Keratinocyte (primary cell): ENCODE measurements at regions not wholly inside any gene's neighbourhood (a gene's known extent, or its start where the extent isn't known, plus 50 kb on each side); places are given as distances from the start of the nearest gene placed in this dataset.
"Not testable (repeated sequence)": the region's sequence is repeated elsewhere in the genome, so short reads cannot be mapped to it uniquely, and the experiment has no call there.

Experiments
- DNase-seq: peaks from one replicate; pipeline ENCODE4 v3.0.0-alpha.2; 2011; ENCODE audit warnings: low read depth, missing footprints, low spot score
- FAIRE-seq: peaks from 2 replicates; lab custom pipeline; 2011; peaks lifted over from hg19 to GRCh38; lab: Jason Lieb, UNC
- H2AFZ ChIP-seq: 2 replicates; pipeline ENCODE4 v1.6.0; 2012; ENCODE audit warnings: low read length, control low read depth, inconsistent platforms; ENCODE audit not compliant: control insufficient read depth
- H3K27ac ChIP-seq: 2 replicates; pipeline ENCODE4 v1.5.1; 2011; ENCODE audit warnings: low read length; ENCODE audit not compliant: control insufficient read depth, insufficient read depth
- H3K27me3 ChIP-seq: 3 replicates; pipeline ENCODE4 v1.6.0; 2011; ENCODE audit warnings: low read length; ENCODE audit not compliant: control insufficient read depth, insufficient read depth; ENCODE audit errors: extremely low read depth
- H3K36me3 ChIP-seq, 2 experiments: 2 replicates in 1 of 2; 3 replicates in 1 of 2; pipeline ENCODE4 v1.5.1; 2011; ENCODE audit warnings: low read length in 2 of 2, mild to moderate bottlenecking in 1 of 2; ENCODE audit not compliant: control insufficient read depth in 2 of 2, insufficient read depth in 2 of 2; ENCODE audit errors: extremely low read depth in 1 of 2
- H3K4me1 ChIP-seq: 3 replicates; pipeline ENCODE4 v1.5.1; 2011; ENCODE audit warnings: low read length; ENCODE audit not compliant: control insufficient read depth, insufficient read depth; ENCODE audit errors: extremely low read depth
- H3K4me2 ChIP-seq: 3 replicates; pipeline ENCODE4 v1.6.0; 2011; ENCODE audit warnings: low read depth, low read length; ENCODE audit not compliant: control insufficient read depth, insufficient read depth; ENCODE audit errors: extremely low read depth
- H3K4me3 ChIP-seq, 3 experiments: fragments of 200-600 bp in 1 of 3; sonication (generic) in 1 of 3; 2 replicates in 2 of 3; 3 replicates in 1 of 3; pipeline ENCODE4 v1.5.1; 2011 to 2016; ENCODE audit warnings: low read length in 3 of 3, mild to moderate bottlenecking in 3 of 3, control low read depth in 2 of 3, inconsistent platforms in 1 of 3, low read depth in 1 of 3, mixed read lengths in 1 of 3, mixed run types in 1 of 3, moderate library complexity in 1 of 3; ENCODE audit not compliant: control insufficient read depth in 2 of 3, insufficient read depth in 2 of 3; ENCODE audit errors: extremely low read depth in 1 of 3
- H3K79me2 ChIP-seq: 2 replicates; pipeline ENCODE4 v1.6.0; 2012; ENCODE audit warnings: low read length; ENCODE audit not compliant: control insufficient read depth, insufficient read depth
- H3K9ac ChIP-seq: 3 replicates; pipeline ENCODE4 v1.6.0; 2011; ENCODE audit warnings: low read length; ENCODE audit not compliant: control insufficient read depth, insufficient read depth; ENCODE audit errors: extremely low read depth
- H3K9me1 ChIP-seq: 3 replicates; pipeline ENCODE4 v1.6.0; 2011; ENCODE audit warnings: low read length; ENCODE audit not compliant: control insufficient read depth, insufficient read depth; ENCODE audit errors: extremely low read depth
- H3K9me3 ChIP-seq: 2 replicates; pipeline ENCODE4 v1.5.1; 2012; ENCODE audit warnings: low read depth, low read length; ENCODE audit not compliant: control insufficient read depth
- H4K20me1 ChIP-seq: 3 replicates; pipeline ENCODE4 v1.6.0; 2011; ENCODE audit warnings: low read length; ENCODE audit not compliant: control insufficient read depth, insufficient read depth; ENCODE audit errors: extremely low read depth
- EZH2 ChIP-seq: IDR thresholded peaks from one replicate; pipeline ENCODE4 v1.6.1; 2012; ENCODE audit warnings: inconsistent platforms, mild to moderate bottlenecking, low read length, moderate library complexity
- dilution Hi-C: fragments of 300-500 bp; cut with MboI; formaldehyde crosslinking; loops from one replicate; pipeline ENCODE4 v1.7.0; 2020; ENCODE audit warnings: low sequenced_read_pairs; ENCODE audit not compliant: extremely low pct_ligation_motif_present
- TF ChIP-seq, protein P1 (sequence below), 3 experiments: IDR thresholded peaks in 1 of 3; conservative IDR thresholded peaks in 1 of 3; optimal IDR thresholded peaks in 1 of 3; 2 replicates in 2 of 3; 3 replicates in 1 of 3; pipeline versions ENCODE3 to v1.5.1; 2011; ENCODE audit warnings: low read length in 3 of 3, mild to moderate bottlenecking in 3 of 3, moderate library complexity in 2 of 3, control low read depth in 1 of 3, inconsistent platforms in 1 of 3; ENCODE audit not compliant: insufficient read depth in 2 of 3; ENCODE audit errors: extremely low read depth in 1 of 3

DNA sequence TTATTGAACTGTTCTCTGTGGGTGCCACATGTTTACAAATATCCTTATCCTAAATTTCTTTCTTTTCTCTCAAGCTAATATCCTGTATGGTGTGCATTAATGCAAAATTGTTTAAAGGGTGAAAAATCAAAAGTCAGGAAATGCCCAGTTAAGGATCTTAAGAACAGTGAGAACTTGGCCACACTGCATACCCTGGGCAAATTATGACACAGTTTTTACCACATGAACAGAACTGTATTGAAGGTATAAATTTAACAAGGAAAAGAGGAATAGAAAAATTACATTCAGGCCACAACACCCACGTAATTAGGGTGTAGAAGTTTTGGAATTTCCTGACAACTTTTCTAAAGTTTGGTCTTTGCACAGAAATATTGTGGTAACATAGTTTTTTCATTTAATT is 94.4 kb upstream of the HCCS start:
- no peak overlapping the region for H3K27ac ChIP-seq
- dilution Hi-C loops, result no loop called here
- FAIRE-seq (no peak), DNase-seq (no peak)
- no peaks in the 10 kb centered on the region for H3K27me3 ChIP-seq
- no peaks in the 10 kb centered on the region for H4K20me1 ChIP-seq
- H3K9ac ChIP-seq, result no peak overlapping the region
- no peak overlapping the region for H3K4me3 ChIP-seq
- no peaks in the 10 kb centered on the region for H3K9me1 ChIP-seq
- H3K4me1 ChIP-seq, result no peaks in the 10 kb centered on the region
- no peaks in the 10 kb centered on the region for H3K79me2 ChIP-seq
- H2AFZ ChIP-seq, result no peak overlapping the region
- H3K36me3 ChIP-seq, result no peaks in the 10 kb centered on the region
- H3K4me2 ChIP-seq, result no peak overlapping the region
- H3K9me3 ChIP-seq, result no peaks in the 10 kb centered on the region
- no peak for TF ChIP-seq EZH2
- TF ChIP-seq, protein P1, sequence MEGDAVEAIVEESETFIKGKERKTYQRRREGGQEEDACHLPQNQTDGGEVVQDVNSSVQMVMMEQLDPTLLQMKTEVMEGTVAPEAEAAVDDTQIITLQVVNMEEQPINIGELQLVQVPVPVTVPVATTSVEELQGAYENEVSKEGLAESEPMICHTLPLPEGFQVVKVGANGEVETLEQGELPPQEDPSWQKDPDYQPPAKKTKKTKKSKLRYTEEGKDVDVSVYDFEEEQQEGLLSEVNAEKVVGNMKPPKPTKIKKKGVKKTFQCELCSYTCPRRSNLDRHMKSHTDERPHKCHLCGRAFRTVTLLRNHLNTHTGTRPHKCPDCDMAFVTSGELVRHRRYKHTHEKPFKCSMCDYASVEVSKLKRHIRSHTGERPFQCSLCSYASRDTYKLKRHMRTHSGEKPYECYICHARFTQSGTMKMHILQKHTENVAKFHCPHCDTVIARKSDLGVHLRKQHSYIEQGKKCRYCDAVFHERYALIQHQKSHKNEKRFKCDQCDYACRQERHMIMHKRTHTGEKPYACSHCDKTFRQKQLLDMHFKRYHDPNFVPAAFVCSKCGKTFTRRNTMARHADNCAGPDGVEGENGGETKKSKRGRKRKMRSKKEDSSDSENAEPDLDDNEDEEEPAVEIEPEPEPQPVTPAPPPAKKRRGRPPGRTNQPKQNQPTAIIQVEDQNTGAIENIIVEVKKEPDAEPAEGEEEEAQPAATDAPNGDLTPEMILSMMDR (optimal IDR thresholded peaks at IDR 0.05 in 1 of 3, IDR thresholded peaks at IDR 0.05 in 1 of 3, conservative IDR thresholded peaks at IDR 0.05 in 1 of 3; ENCODE audit: extremely low read depth in 1 of 3, insufficient read depth in 2 of 3, low read length in 3 of 3), result no peak

DNA sequence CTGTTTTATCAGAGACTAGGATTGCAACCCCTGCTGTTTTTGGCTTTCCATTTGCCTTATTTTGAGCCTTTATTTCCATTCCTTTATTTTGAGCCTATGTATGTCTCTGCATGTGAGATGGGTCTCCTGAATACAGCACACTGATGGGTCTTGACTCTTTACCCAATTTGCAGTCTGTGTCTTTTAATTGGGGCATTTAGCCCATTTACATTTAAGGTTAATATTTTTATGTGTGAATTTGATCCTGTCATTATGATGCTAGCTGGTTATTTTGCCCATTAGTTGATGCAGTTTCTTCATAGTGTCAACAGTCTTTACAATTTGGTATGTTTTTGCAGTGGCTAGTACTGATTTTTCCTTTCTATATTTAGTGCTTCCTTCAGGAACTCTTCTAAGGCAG is 88.5 kb upstream of the HCCS start:
- H4K20me1 ChIP-seq, H3K36me3 ChIP-seq, H2AFZ ChIP-seq, H3K79me2 ChIP-seq, H3K9me1 ChIP-seq, H3K4me2 ChIP-seq, H3K27me3 ChIP-seq, H3K4me1 ChIP-seq, DNase-seq, FAIRE-seq, H3K4me3 ChIP-seq, H3K9ac ChIP-seq, H3K9me3 ChIP-seq, dilution Hi-C loops, H3K27ac ChIP-seq: not testable (repeated sequence)

DNA sequence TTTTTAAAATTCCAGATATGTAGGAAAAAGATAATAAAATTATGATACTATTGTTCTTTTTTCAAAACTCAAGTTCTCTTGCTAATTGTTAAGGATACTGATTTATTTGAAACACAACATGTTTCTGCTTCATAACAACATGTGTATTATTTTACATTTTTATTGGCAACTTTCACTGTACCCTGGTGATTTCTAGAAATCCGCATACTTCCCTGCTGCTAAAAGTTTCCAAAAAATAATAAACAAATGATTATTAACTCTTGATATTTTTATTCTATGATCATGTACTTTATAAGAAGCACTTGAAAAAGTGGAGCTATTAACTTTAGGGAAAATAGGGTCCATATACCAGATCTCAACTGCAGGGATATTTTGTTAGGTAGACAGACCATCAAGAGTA is 71.2 kb upstream of the HCCS start:
- Histone ChIP-seq H3K36me3 (no peaks in the 10 kb centered on the region), H3K27ac (no peak overlapping the region), H3K9me1 (no peaks in the 10 kb centered on the region), H3K27me3 (no peaks in the 10 kb centered on the region), H3K4me1 (no peaks in the 10 kb centered on the region), H2AFZ (no peak overlapping the region), H4K20me1 (no peaks in the 10 kb centered on the region), H3K4me3 (no peak overlapping the region), H3K9me3 (no peaks in the 10 kb centered on the region), H3K9ac (no peak overlapping the region), H3K4me2 (no peak overlapping the region), H3K79me2 (no peaks in the 10 kb centered on the region)
- TF ChIP-seq, protein P1 (optimal IDR thresholded peaks at IDR 0.05 in 1 of 3, IDR thresholded peaks at IDR 0.05 in 1 of 3, conservative IDR thresholded peaks at IDR 0.05 in 1 of 3; ENCODE audit: extremely low read depth in 1 of 3, insufficient read depth in 2 of 3, low read length in 3 of 3), result no peak
- no peak for TF ChIP-seq EZH2
- FAIRE-seq, result no peak
- dilution Hi-C loops, result no loop called here
- DNase-seq, result no peak
